ENCODE measurements at regions not wholly inside any gene's neighbourhood (a gene's known extent, or its start where the extent isn't known, plus 50 kb on each side); places are given as distances from the start of the nearest gene placed in this dataset.

DNA sequence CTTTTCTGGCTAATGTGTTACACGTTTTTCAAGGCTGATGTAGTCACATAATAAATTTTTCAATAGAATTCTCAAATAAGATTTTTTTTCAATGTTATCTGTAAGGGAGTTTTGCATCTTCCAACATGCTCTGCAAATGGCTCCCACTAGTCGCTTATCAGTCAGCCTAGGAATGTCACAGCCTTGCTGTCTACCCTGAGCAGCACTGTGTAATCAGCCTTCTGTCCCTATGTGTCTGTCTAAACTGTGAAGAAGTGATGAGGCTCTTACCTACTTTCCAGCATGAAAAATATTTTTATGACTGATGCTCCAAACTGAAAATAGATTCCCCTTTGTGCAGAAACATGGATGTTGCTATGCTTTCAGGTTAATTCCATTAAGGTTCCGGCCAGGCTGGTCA is 75.1 kb upstream of the FAM216B start:
- no peak for DNase-seq
- Histone ChIP-seq H3K4me3 (ENCODE audit: low read depth, low read length) (no peak overlapping the region), H3K4me1 (no peaks in the 10 kb centered on the region), H3K9me3 (no peaks in the 10 kb centered on the region), H3K36me3 (ENCODE audit: control insufficient read depth, insufficient read depth, low read length) (no peaks in the 10 kb centered on the region), H3K27me3 (replicated peaks; ENCODE audit: control insufficient read depth, insufficient read depth, low read length) (no peaks in the 10 kb centered on the region; the same call in 1 of the 2 replicates)
- TF ChIP-seq, protein P1, sequence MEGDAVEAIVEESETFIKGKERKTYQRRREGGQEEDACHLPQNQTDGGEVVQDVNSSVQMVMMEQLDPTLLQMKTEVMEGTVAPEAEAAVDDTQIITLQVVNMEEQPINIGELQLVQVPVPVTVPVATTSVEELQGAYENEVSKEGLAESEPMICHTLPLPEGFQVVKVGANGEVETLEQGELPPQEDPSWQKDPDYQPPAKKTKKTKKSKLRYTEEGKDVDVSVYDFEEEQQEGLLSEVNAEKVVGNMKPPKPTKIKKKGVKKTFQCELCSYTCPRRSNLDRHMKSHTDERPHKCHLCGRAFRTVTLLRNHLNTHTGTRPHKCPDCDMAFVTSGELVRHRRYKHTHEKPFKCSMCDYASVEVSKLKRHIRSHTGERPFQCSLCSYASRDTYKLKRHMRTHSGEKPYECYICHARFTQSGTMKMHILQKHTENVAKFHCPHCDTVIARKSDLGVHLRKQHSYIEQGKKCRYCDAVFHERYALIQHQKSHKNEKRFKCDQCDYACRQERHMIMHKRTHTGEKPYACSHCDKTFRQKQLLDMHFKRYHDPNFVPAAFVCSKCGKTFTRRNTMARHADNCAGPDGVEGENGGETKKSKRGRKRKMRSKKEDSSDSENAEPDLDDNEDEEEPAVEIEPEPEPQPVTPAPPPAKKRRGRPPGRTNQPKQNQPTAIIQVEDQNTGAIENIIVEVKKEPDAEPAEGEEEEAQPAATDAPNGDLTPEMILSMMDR (IDR thresholded peaks at IDR 0.05; ENCODE audit: insufficient read depth in 1 of 2, low read depth in 1 of 2, low read length in 1 of 2, severe bottlenecking in 1 of 2, unreplicated experiment in 1 of 2) = no peak
- peaks cover 8% of the 10 kb centered on the region for H3K27me3 Mint-ChIP-seq (ENCODE audit: insufficient read depth, unreplicated experiment)
- POLR2A ChIA-PET = no interaction called here
- BruUV-seq (replicated peaks) = no TSS peak
- H3K36me3 Mint-ChIP-seq (ENCODE audit: insufficient read depth, unreplicated experiment) = no peaks in the 10 kb centered on the region
- H3K4me1 Mint-ChIP-seq (ENCODE audit: low read depth, unreplicated experiment) = no peaks in the 10 kb centered on the region
- H3K27ac Mint-ChIP-seq (ENCODE audit: unreplicated experiment) = no peak overlapping the region
- no peak overlapping the region for H3K4me3 Mint-ChIP-seq (ENCODE audit: unreplicated experiment)
- CTCF ChIA-PET = no interaction called here
- H3K9me3 Mint-ChIP-seq (ENCODE audit: unreplicated experiment) = no peaks in the 10 kb centered on the region
- intact Hi-C loops (cut with micrococcal nuclease; ENCODE audit: unreplicated experiment) = no loop called here

DNA sequence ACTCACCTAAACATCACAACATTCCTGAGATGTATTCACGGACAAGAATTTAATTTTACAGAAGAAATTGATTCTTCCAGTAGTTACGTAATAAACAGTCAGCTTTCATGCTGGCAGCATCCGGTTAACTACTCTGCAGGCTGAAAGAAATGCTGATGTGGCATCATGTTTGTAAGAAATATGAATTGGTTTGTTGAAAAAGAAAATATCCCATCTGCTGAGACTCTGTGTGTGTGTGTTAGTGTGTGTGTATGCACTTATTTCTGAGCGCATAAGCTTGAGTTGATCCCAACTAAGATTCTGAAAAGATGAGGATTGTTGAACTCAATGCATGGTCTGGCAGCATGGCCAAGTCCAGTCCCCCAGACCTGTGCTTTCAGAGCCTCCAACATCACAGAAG is 74.3 kb upstream of the FAM216B start:
- ChIA-PET POLR2A (no interaction called here), CTCF (no interaction called here)
- Histone ChIP-seq H3K9me3 (no peaks in the 10 kb centered on the region), H3K4me3 (ENCODE audit: low read depth, low read length) (no peak overlapping the region), H3K27me3 (replicated peaks; ENCODE audit: control insufficient read depth, insufficient read depth, low read length) (no peaks in the 10 kb centered on the region; the same call in 1 of the 2 replicates), H3K36me3 (ENCODE audit: control insufficient read depth, insufficient read depth, low read length) (no peaks in the 10 kb centered on the region), H3K4me1 (no peaks in the 10 kb centered on the region)
- Mint-ChIP-seq H3K27ac (ENCODE audit: unreplicated experiment) (no peak overlapping the region), H3K27me3 (ENCODE audit: insufficient read depth, unreplicated experiment) (peaks cover 12% of the 10 kb centered on the region), H3K36me3 (ENCODE audit: insufficient read depth, unreplicated experiment) (no peaks in the 10 kb centered on the region), H3K4me3 (ENCODE audit: unreplicated experiment) (no peak overlapping the region), H3K4me1 (ENCODE audit: low read depth, unreplicated experiment) (no peaks in the 10 kb centered on the region), H3K9me3 (ENCODE audit: unreplicated experiment) (no peaks in the 10 kb centered on the region)
- no TSS peak for BruUV-seq (replicated peaks)
- TF ChIP-seq, protein P1 (IDR thresholded peaks at IDR 0.05; ENCODE audit: insufficient read depth in 1 of 2, low read depth in 1 of 2, low read length in 1 of 2, severe bottlenecking in 1 of 2, unreplicated experiment in 1 of 2) = no peak
- intact Hi-C loops (cut with micrococcal nuclease; ENCODE audit: unreplicated experiment) = no loop called here
- no peak for DNase-seq

DNA sequence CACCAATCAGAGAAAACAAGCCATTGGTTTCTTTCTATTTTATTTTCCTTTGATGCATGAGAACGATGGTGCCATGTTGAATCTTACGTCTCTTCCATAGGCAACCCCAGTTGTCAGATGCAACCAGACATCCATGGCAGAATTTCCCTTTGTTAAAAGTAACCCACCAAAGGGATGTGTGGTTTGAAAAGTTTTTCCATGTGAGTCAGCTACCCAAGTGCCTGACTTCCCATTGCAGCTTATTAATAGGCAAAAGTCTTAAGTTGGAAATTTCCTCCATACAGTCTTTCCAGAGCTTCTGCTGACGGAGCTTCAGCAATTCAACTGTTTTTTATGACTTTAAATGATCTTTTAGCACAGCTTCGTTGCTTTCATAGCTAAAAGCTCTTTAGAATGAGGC is 73.8 kb upstream of the FAM216B start:
- H3K36me3 ChIP-seq (ENCODE audit: control insufficient read depth, insufficient read depth, low read length) = no peaks in the 10 kb centered on the region
- H3K9me3 ChIP-seq = no peaks in the 10 kb centered on the region
- intact Hi-C loops (cut with micrococcal nuclease; ENCODE audit: unreplicated experiment) = no loop called here
- TF ChIP-seq, protein P1 (IDR thresholded peaks at IDR 0.05; ENCODE audit: insufficient read depth in 1 of 2, low read depth in 1 of 2, low read length in 1 of 2, severe bottlenecking in 1 of 2, unreplicated experiment in 1 of 2) = no peak
- Mint-ChIP-seq H3K4me3 (ENCODE audit: unreplicated experiment) (no peak overlapping the region), H3K27ac (ENCODE audit: unreplicated experiment) (no peak overlapping the region), H3K4me1 (ENCODE audit: low read depth, unreplicated experiment) (no peaks in the 10 kb centered on the region), H3K36me3 (ENCODE audit: insufficient read depth, unreplicated experiment) (no peaks in the 10 kb centered on the region), H3K9me3 (ENCODE audit: unreplicated experiment) (no peaks in the 10 kb centered on the region), H3K27me3 (ENCODE audit: insufficient read depth, unreplicated experiment) (peaks cover 12% of the 10 kb centered on the region)
- no peak overlapping the region for H3K4me3 ChIP-seq (ENCODE audit: low read depth, low read length)
- no peaks in the 10 kb centered on the region for H3K27me3 ChIP-seq (replicated peaks; ENCODE audit: control insufficient read depth, insufficient read depth, low read length)
- ChIA-PET CTCF (no interaction called here), POLR2A (no interaction called here)
- H3K4me1 ChIP-seq = no peaks in the 10 kb centered on the region
- no peak for DNase-seq
- BruUV-seq (replicated peaks) = no TSS peak

Data from Caco-2 (cell line).